ENCODE measurements at regions not wholly inside any gene's neighbourhood (a gene's known extent, or its start where the extent isn't known, plus 50 kb on each side); places are given as distances from the start of the nearest gene placed in this dataset.

- no peak for DNase-seq (ENCODE audit: low read depth, low spot score)
- H3K4me3 ChIP-seq (ENCODE audit: low read depth, low read length): no peak overlapping the region
- no peak for TF ChIP-seq CTCF (IDR thresholded peaks at IDR 0.05; ENCODE audit: insufficient read depth, low read length, missing control alignments)
- ChIA-PET CTCF (interaction anchor here (0.9 to 1.6 kb wide), 3 partner anchors 9 to 91 kb away, joined by 3 read pairs; no protein-coding TSS in a partner anchor), POLR2A (no interaction called here)
Observed at GRCh38 chr1:177857285-177857684, 112.6 kb downstream of the SEC16B start.

- TF ChIP-seq CTCF (IDR thresholded peaks at IDR 0.05; ENCODE audit: insufficient read depth, low read length, missing control alignments): no peak
- no peak overlapping the region for H3K4me3 ChIP-seq (ENCODE audit: low read depth, low read length)
- CTCF ChIA-PET: no interaction called here
- no peak for DNase-seq (ENCODE audit: low read depth, low spot score)
- POLR2A ChIA-PET: no interaction called here
Observed at GRCh38 chr1:177854951-177855350, 114.9 kb downstream of the SEC16B start.

- ChIA-PET POLR2A (no interaction called here), CTCF (interaction anchor here (1.3 kb wide), 1 partner anchor 69 kb away, joined by 4 read pairs; no protein-coding TSS in a partner anchor)
- TF ChIP-seq CTCF (IDR thresholded peaks at IDR 0.05; ENCODE audit: insufficient read depth, low read length, missing control alignments): no peak
- no peak for DNase-seq (ENCODE audit: low read depth, low spot score)
- no peak overlapping the region for H3K4me3 ChIP-seq (ENCODE audit: low read depth, low read length)
Observed at GRCh38 chr1:177849579-177850290, 120.1 kb downstream of the SEC16B start.

- POLR2A ChIA-PET: no interaction called here
- no peak for TF ChIP-seq CTCF (IDR thresholded peaks at IDR 0.05; ENCODE audit: insufficient read depth, low read length, missing control alignments)
Observed at GRCh38 chr1:177849130-177849529, 120.7 kb downstream of the SEC16B start.

GRCh38 chr1:177848577-177848976 lies 121.3 kb downstream of the SEC16B start:
- CTCF ChIA-PET: interaction anchor here (1.1 to 2.2 kb wide), 2 partner anchors 9 to 65 kb away, joined by 3 to 7 read pairs; no protein-coding TSS in a partner anchor
- DNase-seq (ENCODE audit: low read depth, low spot score): no peak
- no peak for TF ChIP-seq CTCF (IDR thresholded peaks at IDR 0.05; ENCODE audit: insufficient read depth, low read length, missing control alignments)
- POLR2A ChIA-PET: no interaction called here
- no peak overlapping the region for H3K4me3 ChIP-seq (ENCODE audit: low read depth, low read length)

More at GRCh38 chr1:177849130-177849529, 120.7 kb downstream of the SEC16B start:
- CTCF ChIA-PET: interaction anchor here (1.3 to 2.2 kb wide), 2 partner anchors 65 to 69 kb away, joined by 4 to 7 read pairs; no protein-coding TSS in a partner anchor
- DNase-seq (ENCODE audit: low read depth, low spot score): no peak
- H3K4me3 ChIP-seq (ENCODE audit: low read depth, low read length): no peak overlapping the region

GRCh38 chr1:177847843-177848242 lies 122.0 kb downstream of the SEC16B start:
- POLR2A ChIA-PET: no interaction called here
- DNase-seq (ENCODE audit: low read depth, low spot score): peak; percentile 63

More at GRCh38 chr1:177847843-177848242, 122.0 kb downstream of the SEC16B start:
- no peak for TF ChIP-seq CTCF (IDR thresholded peaks at IDR 0.05; ENCODE audit: insufficient read depth, low read length, missing control alignments)
- CTCF ChIA-PET: interaction anchor here (1.1 to 2.2 kb wide), 2 partner anchors 10 to 66 kb away, joined by 3 to 7 read pairs; no protein-coding TSS in a partner anchor
- H3K4me3 ChIP-seq (ENCODE audit: low read depth, low read length): no peak overlapping the region
